SK-N-SH treated with all-trans-retinoic acid at 6 μM for 48 hours (cell line): ENCODE measurements at regions not wholly inside any gene's neighbourhood (a gene's known extent, or its start where the extent isn't known, plus 50 kb on each side); places are given as distances from the start of the nearest gene placed in this dataset.

ENCODE experiments used
- ARNTL ChIP-seq: fragments of 450-650 bp; formaldehyde crosslinking; IDR thresholded peaks from 2 replicates; pipeline ENCODE4 v1.5.0; 2020; ENCODE audit warnings: low read depth, mild to moderate bottlenecking, moderate library complexity, borderline replicate concordance
- BACH2 ChIP-seq: fragments of 250-450 bp; sonication (Bioruptor Pico); IDR thresholded peaks from 2 replicates; pipeline ENCODE4 v1.9.0; 2021; ENCODE audit warnings: mild to moderate bottlenecking, borderline replicate concordance
- CSDC2 ChIP-seq: fragments of 250-450 bp; sonication (Bioruptor Pico); IDR thresholded peaks from 2 replicates; pipeline ENCODE4 v1.5.0; 2020; ENCODE audit warnings: mild to moderate bottlenecking, moderate library complexity
- ESRRG ChIP-seq: fragments of 250-450 bp; sonication (Bioruptor Pico); IDR thresholded peaks from 2 replicates; pipeline ENCODE4 v1.6.1; 2021; ENCODE audit warnings: mild to moderate bottlenecking
- OSR1 ChIP-seq: fragments of 250-450 bp; sonication (Bioruptor Pico); IDR thresholded peaks from 2 replicates; pipeline ENCODE4 v1.8.0; 2022; ENCODE audit warnings: moderate library complexity, mild to moderate bottlenecking, inconsistent platforms
- PPARA ChIP-seq: fragments of 250-450 bp; sonication (Bioruptor Pico); IDR thresholded peaks from 2 replicates; pipeline ENCODE4 v1.5.0; 2020; ENCODE audit warnings: mild to moderate bottlenecking, borderline replicate concordance
- TCF4 ChIP-seq: fragments of 250-450 bp; sonication (Bioruptor Pico); IDR thresholded peaks from 2 replicates; pipeline ENCODE4 v1.8.0; 2021; ENCODE audit warnings: mild to moderate bottlenecking, moderate library complexity, borderline replicate concordance
- TOX ChIP-seq: fragments of 250-450 bp; sonication (Bioruptor Pico); IDR thresholded peaks from 2 replicates; pipeline ENCODE4 v1.8.0; 2021; ENCODE audit warnings: mild to moderate bottlenecking, moderate library complexity, borderline replicate concordance
- ZFP3 ChIP-seq: fragments of 250-450 bp; sonication (Bioruptor Pico); IDR thresholded peaks from 2 replicates; pipeline ENCODE4 v1.5.0; 2020; ENCODE audit warnings: mild to moderate bottlenecking, moderate library complexity
- ZFP30 ChIP-seq: fragments of 450-650 bp; formaldehyde crosslinking; IDR thresholded peaks from 2 replicates; pipeline ENCODE4 v1.5.0; 2022; ENCODE audit warnings: mild to moderate bottlenecking, moderate library complexity
- ZNF70 ChIP-seq: fragments of 450-650 bp; formaldehyde crosslinking; IDR thresholded peaks from 2 replicates; pipeline ENCODE4 v1.5.0; 2020; ENCODE audit warnings: mild to moderate bottlenecking, moderate library complexity
- ZNF8 ChIP-seq: fragments of 450-650 bp; formaldehyde crosslinking; IDR thresholded peaks from 2 replicates; pipeline ENCODE4 v1.5.0; 2020; ENCODE audit warnings: mild to moderate bottlenecking, moderate library complexity
- TF ChIP-seq, protein P1 (sequence below): fragments of 250-450 bp; sonication (Bioruptor Pico); IDR thresholded peaks from 2 replicates; pipeline ENCODE4 v1.5.1; 2020; ENCODE audit warnings: low read depth, mild to moderate bottlenecking, moderate library complexity
- TF ChIP-seq, protein P2 (sequence below): fragments of 250-450 bp; sonication (Bioruptor Pico); IDR thresholded peaks from 2 replicates; pipeline ENCODE4 v1.8.0; 2020; ENCODE audit warnings: mild to moderate bottlenecking, moderate library complexity, borderline replicate concordance

DNA sequence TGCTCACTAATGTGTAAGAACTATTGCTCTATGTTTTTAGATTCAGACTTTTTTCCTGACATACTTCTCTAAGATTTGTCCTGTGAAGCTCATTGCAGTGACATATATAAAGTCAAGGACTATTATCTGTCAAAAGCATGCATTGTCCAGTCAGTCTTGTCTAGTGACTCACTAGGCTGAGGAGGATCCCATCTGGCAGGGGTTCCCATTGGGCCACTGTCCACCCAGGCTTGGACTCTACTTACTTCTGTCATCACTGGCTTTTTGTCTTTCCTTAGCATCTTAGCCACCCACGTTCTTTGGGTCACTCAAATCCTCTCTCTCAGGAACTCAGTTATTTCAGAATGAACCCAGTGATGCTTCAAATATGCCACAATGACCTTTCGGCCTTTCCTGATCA is 132.6 kb upstream of the NABP1 start:
- no peak for TF ChIP-seq TOX (CRISPR knock-in tag)
- TF ChIP-seq ZFP30 (CRISPR knock-in tag) = no peak
- TF ChIP-seq, protein P1, sequence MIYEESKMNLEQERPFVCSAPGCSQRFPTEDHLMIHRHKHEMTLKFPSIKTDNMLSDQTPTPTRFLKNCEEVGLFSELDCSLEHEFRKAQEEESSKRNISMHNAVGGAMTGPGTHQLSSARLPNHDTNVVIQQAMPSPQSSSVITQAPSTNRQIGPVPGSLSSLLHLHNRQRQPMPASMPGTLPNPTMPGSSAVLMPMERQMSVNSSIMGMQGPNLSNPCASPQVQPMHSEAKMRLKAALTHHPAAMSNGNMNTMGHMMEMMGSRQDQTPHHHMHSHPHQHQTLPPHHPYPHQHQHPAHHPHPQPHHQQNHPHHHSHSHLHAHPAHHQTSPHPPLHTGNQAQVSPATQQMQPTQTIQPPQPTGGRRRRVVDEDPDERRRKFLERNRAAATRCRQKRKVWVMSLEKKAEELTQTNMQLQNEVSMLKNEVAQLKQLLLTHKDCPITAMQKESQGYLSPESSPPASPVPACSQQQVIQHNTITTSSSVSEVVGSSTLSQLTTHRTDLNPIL (CRISPR knock-in tag) = no peak
- no peak for TF ChIP-seq ARNTL
- TF ChIP-seq TCF4 (CRISPR knock-in tag) = no peak
- TF ChIP-seq CSDC2 = no peak
- no peak for TF ChIP-seq ESRRG
- no peak for TF ChIP-seq ZFP3 (CRISPR knock-in tag)
- TF ChIP-seq ZNF70 (CRISPR knock-in tag) = no peak
- no peak for TF ChIP-seq PPARA (CRISPR knock-in tag)
- TF ChIP-seq BACH2 = no peak
- TF ChIP-seq ZNF8 (CRISPR knock-in tag) = no peak
- no peak for TF ChIP-seq OSR1 (CRISPR knock-in tag)
- TF ChIP-seq, protein P2, sequence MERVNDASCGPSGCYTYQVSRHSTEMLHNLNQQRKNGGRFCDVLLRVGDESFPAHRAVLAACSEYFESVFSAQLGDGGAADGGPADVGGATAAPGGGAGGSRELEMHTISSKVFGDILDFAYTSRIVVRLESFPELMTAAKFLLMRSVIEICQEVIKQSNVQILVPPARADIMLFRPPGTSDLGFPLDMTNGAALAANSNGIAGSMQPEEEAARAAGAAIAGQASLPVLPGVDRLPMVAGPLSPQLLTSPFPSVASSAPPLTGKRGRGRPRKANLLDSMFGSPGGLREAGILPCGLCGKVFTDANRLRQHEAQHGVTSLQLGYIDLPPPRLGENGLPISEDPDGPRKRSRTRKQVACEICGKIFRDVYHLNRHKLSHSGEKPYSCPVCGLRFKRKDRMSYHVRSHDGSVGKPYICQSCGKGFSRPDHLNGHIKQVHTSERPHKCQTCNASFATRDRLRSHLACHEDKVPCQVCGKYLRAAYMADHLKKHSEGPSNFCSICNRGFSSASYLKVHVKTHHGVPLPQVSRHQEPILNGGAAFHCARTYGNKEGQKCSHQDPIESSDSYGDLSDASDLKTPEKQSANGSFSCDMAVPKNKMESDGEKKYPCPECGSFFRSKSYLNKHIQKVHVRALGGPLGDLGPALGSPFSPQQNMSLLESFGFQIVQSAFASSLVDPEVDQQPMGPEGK (CRISPR knock-in tag) = no peak
